ENCODE measurements at regions not wholly inside any gene's neighbourhood (a gene's known extent, or its start where the extent isn't known, plus 50 kb on each side); places are given as distances from the start of the nearest gene placed in this dataset.

DNA sequence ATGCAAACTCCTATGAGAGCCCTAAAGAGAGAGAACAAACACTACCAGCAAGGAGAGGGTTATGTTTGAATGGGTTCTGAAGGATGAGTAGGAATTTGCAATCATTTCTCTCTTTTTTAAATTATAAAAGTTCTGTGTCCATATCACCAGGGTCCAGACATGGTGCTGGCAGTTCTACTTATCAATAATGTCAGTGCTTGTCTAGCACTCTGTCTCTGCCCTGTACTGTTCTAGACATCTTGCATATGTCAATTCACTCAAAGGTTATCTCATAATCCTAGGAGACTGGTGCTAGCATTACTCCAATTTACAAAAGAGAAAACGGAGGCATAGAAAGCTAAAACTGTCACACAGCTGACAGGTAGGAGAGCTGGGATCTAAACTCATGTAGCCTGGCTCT is 101.3 kb downstream of the VEGFA start:
- TF ChIP-seq CTCF (conservative IDR thresholded peaks at IDR 0.05 in 1 of 2, IDR thresholded peaks at IDR 0.05 in 1 of 2; ENCODE audit: extremely low read depth in 1 of 2, insufficient read depth in 1 of 2, low read depth in 1 of 2, low read length in 2 of 2) (no peak), EZH2 (IDR thresholded peaks at IDR 0.05; ENCODE audit: borderline replicate concordance, low read length) (no peak)
